Nephron progenitor cell (in vitro differentiated cells): ENCODE measurements at regions not wholly inside any gene's neighbourhood (a gene's known extent, or its start where the extent isn't known, plus 50 kb on each side); places are given as distances from the start of the nearest gene placed in this dataset.

ENCODE experiments used
- DNase-seq: peaks from one replicate; pipeline ENCODE4 v3.0.0; 2021
- H3K27ac Mint-ChIP-seq: 2 replicates; pipeline ENCODE4 v1.8.0; 2021; ENCODE audit warnings: mild to moderate bottlenecking, moderate library complexity, mixed read lengths
- H3K27me3 Mint-ChIP-seq: 2 replicates; pipeline ENCODE4 v1.8.0; 2021; ENCODE audit warnings: mild to moderate bottlenecking, low read depth, mixed read lengths; ENCODE audit not compliant: poor library complexity
- H3K36me3 Mint-ChIP-seq: 2 replicates; pipeline ENCODE4 v1.8.0; 2021; ENCODE audit warnings: low read depth, mixed read lengths
- H3K4me1 Mint-ChIP-seq: 2 replicates; pipeline ENCODE4 v1.8.0; 2021; ENCODE audit warnings: mixed read lengths
- H3K4me3 Mint-ChIP-seq: 2 replicates; pipeline ENCODE4 v1.8.0; 2021; ENCODE audit warnings: mild to moderate bottlenecking, moderate library complexity, mixed read lengths
- H3K9me3 Mint-ChIP-seq: 2 replicates; pipeline ENCODE4 v1.8.0; 2021; ENCODE audit warnings: mild to moderate bottlenecking, moderate library complexity, mixed read lengths
- CTCF ChIP-seq: fragments of 200-600 bp; sonication (generic); IDR thresholded peaks from 2 replicates; pipeline ENCODE4 v1.5.0; 2021; ENCODE audit warnings: antibody characterized with exemption

DNA sequence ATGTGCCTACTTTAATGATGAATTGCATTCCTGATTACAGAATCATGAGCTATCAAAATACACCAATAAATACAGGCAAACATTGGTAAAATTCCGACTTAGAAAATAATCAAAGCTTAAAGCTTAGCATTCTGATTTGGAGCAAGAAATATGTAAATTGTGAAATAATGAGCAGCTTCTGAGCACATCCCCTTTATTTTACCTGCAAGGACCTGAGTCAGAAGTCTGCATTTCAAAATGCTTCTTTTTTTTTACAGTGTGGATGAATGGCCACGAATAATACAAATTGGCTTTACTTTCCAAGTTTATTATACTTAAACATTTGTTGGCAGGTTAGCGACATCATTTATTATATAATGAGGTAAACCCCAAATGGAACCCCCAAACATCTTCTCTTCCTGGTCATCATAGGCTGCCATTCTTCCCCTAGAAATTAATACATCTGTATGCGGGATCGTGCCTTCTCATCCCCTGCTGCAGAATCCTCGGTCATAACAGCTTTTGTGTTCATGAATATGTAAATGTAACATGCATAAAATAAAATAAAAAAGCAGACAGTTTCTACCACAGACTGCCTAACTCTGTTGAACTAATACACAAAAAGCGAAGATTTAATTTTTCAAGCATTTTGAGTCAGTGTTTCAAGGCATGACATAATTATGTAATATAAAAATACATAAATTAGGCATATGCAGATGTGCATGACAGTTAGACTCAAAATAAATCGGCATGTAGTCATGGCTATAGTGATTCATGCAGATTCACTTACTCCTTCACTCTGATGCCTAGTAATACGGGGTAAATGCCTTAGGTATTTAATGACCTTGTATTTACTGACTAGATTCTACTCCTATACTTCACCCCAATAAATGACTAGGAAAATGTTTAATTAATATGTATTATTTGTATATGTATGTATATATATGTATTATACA lies 339.7 kb downstream of the USP25 start:
- no peaks in the 10 kb centered on the region for H3K27me3 Mint-ChIP-seq
- H3K9me3 Mint-ChIP-seq, result no peaks in the 10 kb centered on the region
- no peak for TF ChIP-seq CTCF
- peaks cover 21% of the 10 kb centered on the region for H3K4me1 Mint-ChIP-seq
- no peak overlapping the region for H3K4me3 Mint-ChIP-seq
- no peak overlapping the region for H3K27ac Mint-ChIP-seq
- no peaks in the 10 kb centered on the region for H3K36me3 Mint-ChIP-seq
- no peak for DNase-seq

- no peak for TF ChIP-seq CTCF
- no peak overlapping the region for H3K27ac Mint-ChIP-seq
- no peaks in the 10 kb centered on the region for H3K36me3 Mint-ChIP-seq
- no peaks in the 10 kb centered on the region for H3K9me3 Mint-ChIP-seq
- DNase-seq, result no peak
- H3K4me3 Mint-ChIP-seq, result no peak overlapping the region
- no peaks in the 10 kb centered on the region for H3K27me3 Mint-ChIP-seq
- peaks cover 21% of the 10 kb centered on the region for H3K4me1 Mint-ChIP-seq
Observed at GRCh38 chr21:16070207-16070651, 340.4 kb downstream of the USP25 start.

DNA sequence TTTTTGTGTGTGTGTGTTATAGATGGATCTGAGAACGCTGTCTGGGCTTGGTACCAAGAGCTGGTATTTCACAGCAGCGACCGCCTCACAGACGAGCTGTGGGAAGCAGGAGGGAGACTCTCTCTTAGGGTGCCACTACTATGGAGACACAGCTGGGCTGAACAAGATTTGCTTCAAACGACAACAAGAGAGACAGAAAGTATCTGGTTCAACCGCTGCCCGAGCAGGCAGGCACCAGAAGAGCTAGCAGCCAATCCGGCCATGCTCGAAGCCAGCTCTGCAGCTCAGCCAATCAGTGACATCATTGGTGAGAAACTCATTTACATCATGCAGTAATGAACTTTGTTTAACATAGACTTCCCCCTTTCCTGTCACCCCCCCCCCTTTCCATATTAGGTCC lies 341.3 kb downstream of the USP25 start:
- Mint-ChIP-seq H3K27me3 (no peaks in the 10 kb centered on the region), H3K9me3 (no peaks in the 10 kb centered on the region), H3K27ac (no peak overlapping the region), H3K36me3 (no peaks in the 10 kb centered on the region), H3K4me1 (peaks cover 21% of the 10 kb centered on the region), H3K4me3 (no peak overlapping the region)
- no peak for DNase-seq
- TF ChIP-seq CTCF, result no peak

GRCh38 chr21:16071761-16072160 lies 342.0 kb downstream of the USP25 start:
- H3K4me1 Mint-ChIP-seq, result peaks cover 21% of the 10 kb centered on the region
- no peaks in the 10 kb centered on the region for H3K9me3 Mint-ChIP-seq
- H3K27me3 Mint-ChIP-seq, result no peaks in the 10 kb centered on the region

GRCh38 chr21:16072221-16072620 lies 342.4 kb downstream of the USP25 start:
- Mint-ChIP-seq H3K36me3 (no peaks in the 10 kb centered on the region), H3K4me3 (no peak overlapping the region), H3K27me3 (no peaks in the 10 kb centered on the region), H3K27ac (no peak overlapping the region), H3K9me3 (no peaks in the 10 kb centered on the region), H3K4me1 (peaks cover 21% of the 10 kb centered on the region)
- DNase-seq, result no peak
- TF ChIP-seq CTCF, result no peak

More at GRCh38 chr21:16071761-16072160, 342.0 kb downstream of the USP25 start:
- TF ChIP-seq CTCF, result no peak
- Mint-ChIP-seq H3K4me3 (no peak overlapping the region), H3K36me3 (no peaks in the 10 kb centered on the region), H3K27ac (no peak overlapping the region)
- DNase-seq, result no peak

- Mint-ChIP-seq H3K36me3 (no peaks in the 10 kb centered on the region), H3K27ac (no peak overlapping the region), H3K4me1 (peaks cover 21% of the 10 kb centered on the region), H3K27me3 (no peaks in the 10 kb centered on the region), H3K9me3 (no peaks in the 10 kb centered on the region), H3K4me3 (no peak overlapping the region)
- TF ChIP-seq CTCF, result no peak
- DNase-seq, result no peak
Observed at GRCh38 chr21:16072737-16073136, 343.0 kb downstream of the USP25 start.
